OCI-LY3 (cell line): ENCODE measurements at regions not wholly inside any gene's neighbourhood (a gene's known extent, or its start where the extent isn't known, plus 50 kb on each side); places are given as distances from the start of the nearest gene placed in this dataset.

ENCODE experiments used
- H2AFZ ChIP-seq: fragments of 200-600, 300-600 bp; shearing (Covaris generic); 2 replicates; pipeline ENCODE4 v1.6.0; 2014; ENCODE audit warnings: antibody characterized with exemption, low read depth, low read length
- H3K27ac ChIP-seq: fragments of 200-600, 300-600 bp; sonication (generic); 2 replicates; pipeline ENCODE4 v1.5.1; 2014; ENCODE audit warnings: mild to moderate bottlenecking, low read length, moderate library complexity, mixed read lengths
- H3K27me3 ChIP-seq: fragments of 200-600, 300-600 bp; sonication (generic); 2 replicates; pipeline ENCODE4 v1.6.1; 2014; ENCODE audit warnings: low read depth, low read length, mixed read lengths
- H3K36me3 ChIP-seq: fragments of 200-600, 300-600 bp; sonication (generic); replicated peaks from 2 replicates; pipeline ENCODE3; 2014; ENCODE audit warnings: low read depth, low read length, mixed read lengths
- H3K4me1 ChIP-seq: fragments of 300-600, 200-600 bp; sonication (generic); 2 replicates; pipeline ENCODE4 v1.6.1; 2014; ENCODE audit warnings: low read length, mixed read lengths
- H3K4me2 ChIP-seq: fragments of 200-600, 300-600 bp; sonication (generic); 2 replicates; pipeline ENCODE4 v1.6.1; 2014; ENCODE audit warnings: low read length, mixed read lengths
- H3K4me3 ChIP-seq: fragments of 300-600, 200-600 bp; sonication (generic); 2 replicates; pipeline ENCODE4 v1.5.1; 2014; ENCODE audit warnings: antibody characterized with exemption, mild to moderate bottlenecking, low read length, moderate library complexity
- H3K79me2 ChIP-seq: fragments of 300-600, 200-600 bp; shearing (Covaris generic); 2 replicates; pipeline ENCODE4 v1.6.1; 2014; ENCODE audit warnings: mild to moderate bottlenecking, low read length, mixed read lengths
- H3K9ac ChIP-seq: fragments of 300-600, 200-600 bp; shearing (Covaris generic); 2 replicates; pipeline ENCODE4 v1.6.0; 2014; ENCODE audit warnings: mild to moderate bottlenecking, low read length, moderate library complexity
- H3K9me3 ChIP-seq: fragments of 200-600, 300-600 bp; shearing (Covaris generic); 2 replicates; pipeline ENCODE4 v1.6.1; 2014; ENCODE audit warnings: low read length, mixed read lengths; ENCODE audit not compliant: insufficient read depth
- H4K20me1 ChIP-seq: fragments of 200-600, 300-600 bp; sonication (generic); 2 replicates; pipeline ENCODE4 v1.6.1; 2016; ENCODE audit warnings: low read length, mixed read lengths; ENCODE audit not compliant: insufficient read depth
- EZH2phosphoT487 ChIP-seq: fragments of 200-600 bp; shearing (Covaris generic); IDR thresholded peaks from 2 replicates; pipeline ENCODE4 v1.6.1; 2018; ENCODE audit warnings: antibody characterized with exemption, mixed run types, low read depth
- TF ChIP-seq, protein P1 (sequence below): fragments of 200-600, 300-600 bp; sonication (generic); IDR thresholded peaks from 2 replicates; pipeline ENCODE4 v1.5.1; 2014; ENCODE audit warnings: antibody characterized with exemption, low read length, low read depth

DNA sequence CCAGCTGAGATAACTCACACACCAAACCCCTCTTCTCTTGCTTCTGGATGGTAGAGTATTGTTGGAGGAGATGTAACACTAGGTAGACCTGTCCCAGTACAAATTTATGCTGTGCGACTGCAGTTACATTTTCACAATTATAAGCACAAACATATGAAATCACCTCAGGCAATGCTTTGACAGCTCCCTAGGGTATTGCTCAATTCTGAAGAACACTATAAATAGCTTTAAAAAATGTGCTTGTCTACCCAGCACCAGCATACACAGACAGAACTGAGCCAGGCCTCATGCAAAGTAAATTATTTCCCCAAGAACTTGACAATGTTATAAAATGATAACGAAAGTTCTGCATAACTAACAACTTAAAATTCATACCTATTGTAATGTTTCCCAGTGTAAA lies 1999.1 kb upstream of the ADGRL3 start:
- Histone ChIP-seq H2AFZ (no peak overlapping the region), H3K4me2 (no peak overlapping the region), H3K4me1 (peaks cover 13% of the 10 kb centered on the region), H3K9ac (no peak overlapping the region), H3K9me3 (no peaks in the 10 kb centered on the region), H3K27ac (no peak overlapping the region), H4K20me1 (no peaks in the 10 kb centered on the region), H3K27me3 (no peaks in the 10 kb centered on the region), H3K79me2 (no peaks in the 10 kb centered on the region), H3K36me3 (no peaks in the 10 kb centered on the region), H3K4me3 (no peak overlapping the region)
- no peak for TF ChIP-seq EZH2phosphoT487
- TF ChIP-seq, protein P1, sequence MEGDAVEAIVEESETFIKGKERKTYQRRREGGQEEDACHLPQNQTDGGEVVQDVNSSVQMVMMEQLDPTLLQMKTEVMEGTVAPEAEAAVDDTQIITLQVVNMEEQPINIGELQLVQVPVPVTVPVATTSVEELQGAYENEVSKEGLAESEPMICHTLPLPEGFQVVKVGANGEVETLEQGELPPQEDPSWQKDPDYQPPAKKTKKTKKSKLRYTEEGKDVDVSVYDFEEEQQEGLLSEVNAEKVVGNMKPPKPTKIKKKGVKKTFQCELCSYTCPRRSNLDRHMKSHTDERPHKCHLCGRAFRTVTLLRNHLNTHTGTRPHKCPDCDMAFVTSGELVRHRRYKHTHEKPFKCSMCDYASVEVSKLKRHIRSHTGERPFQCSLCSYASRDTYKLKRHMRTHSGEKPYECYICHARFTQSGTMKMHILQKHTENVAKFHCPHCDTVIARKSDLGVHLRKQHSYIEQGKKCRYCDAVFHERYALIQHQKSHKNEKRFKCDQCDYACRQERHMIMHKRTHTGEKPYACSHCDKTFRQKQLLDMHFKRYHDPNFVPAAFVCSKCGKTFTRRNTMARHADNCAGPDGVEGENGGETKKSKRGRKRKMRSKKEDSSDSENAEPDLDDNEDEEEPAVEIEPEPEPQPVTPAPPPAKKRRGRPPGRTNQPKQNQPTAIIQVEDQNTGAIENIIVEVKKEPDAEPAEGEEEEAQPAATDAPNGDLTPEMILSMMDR, result no peak

DNA sequence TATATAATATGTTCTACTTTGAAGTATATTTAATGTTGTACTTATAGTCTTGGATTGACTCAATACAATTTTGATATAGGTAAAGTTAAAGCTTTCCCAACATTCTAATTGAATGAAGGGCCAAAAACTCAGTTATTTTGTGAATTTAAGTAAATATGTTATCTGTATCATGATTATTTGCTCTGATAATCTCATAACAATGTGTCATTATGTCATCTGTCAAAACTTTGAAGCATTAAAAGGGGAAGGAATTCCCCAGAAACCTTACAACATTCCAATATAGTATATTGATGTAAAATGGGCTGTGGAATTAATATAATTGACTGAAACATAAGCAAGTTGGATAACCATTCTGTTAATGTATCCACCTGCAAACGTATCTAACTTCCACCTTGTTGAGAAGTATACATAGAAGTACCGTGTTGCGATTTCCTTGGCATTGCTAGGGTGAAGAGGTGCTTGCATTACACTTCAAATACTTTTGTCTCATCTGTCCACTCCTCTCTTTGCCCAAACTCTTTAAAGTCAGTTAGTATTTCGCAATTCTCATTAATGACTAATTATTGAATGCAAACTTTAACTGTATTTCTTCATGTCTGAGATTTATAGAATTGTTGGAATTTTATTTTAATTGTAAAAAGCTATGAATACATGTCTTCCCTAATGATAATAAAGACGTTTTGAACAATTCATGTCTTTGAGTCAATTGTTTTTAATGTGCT lies 1982.1 kb upstream of the ADGRL3 start:
- Histone ChIP-seq H3K27ac (no peak overlapping the region), H3K4me3 (no peak overlapping the region), H4K20me1 (no peaks in the 10 kb centered on the region), H3K4me1 (no peaks in the 10 kb centered on the region), H3K4me2 (no peak overlapping the region), H3K36me3 (no peaks in the 10 kb centered on the region), H3K79me2 (no peaks in the 10 kb centered on the region), H3K9ac (no peak overlapping the region), H3K27me3 (no peaks in the 10 kb centered on the region), H3K9me3 (no peaks in the 10 kb centered on the region), H2AFZ (no peak overlapping the region)
- TF ChIP-seq, protein P1, result no peak
- no peak for TF ChIP-seq EZH2phosphoT487

DNA sequence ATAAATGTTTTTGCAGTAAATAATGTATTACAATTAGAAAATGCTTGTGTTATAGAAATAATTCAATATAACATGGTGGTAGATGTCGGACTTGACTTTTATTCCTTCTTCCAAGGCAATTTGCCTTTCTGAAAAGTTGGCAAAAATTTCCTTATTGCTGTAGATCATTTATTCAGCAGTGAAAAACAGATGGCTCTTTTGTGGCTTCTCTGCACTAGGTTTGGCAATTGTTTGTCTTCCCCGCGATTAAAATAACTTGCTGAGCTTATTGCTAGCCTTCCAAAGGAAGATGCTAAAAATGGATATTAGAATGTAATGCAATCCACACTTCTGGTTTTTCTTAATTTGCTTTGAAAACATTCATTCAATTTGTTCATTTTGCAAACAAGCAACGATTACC lies 1977.9 kb upstream of the ADGRL3 start:
- Histone ChIP-seq H3K27ac (no peak overlapping the region), H3K9ac (no peak overlapping the region), H3K4me2 (no peak overlapping the region), H3K4me1 (no peaks in the 10 kb centered on the region), H3K9me3 (no peaks in the 10 kb centered on the region), H3K4me3 (no peak overlapping the region), H3K27me3 (no peaks in the 10 kb centered on the region), H3K79me2 (no peaks in the 10 kb centered on the region), H3K36me3 (no peaks in the 10 kb centered on the region), H2AFZ (no peak overlapping the region), H4K20me1 (no peaks in the 10 kb centered on the region)
- TF ChIP-seq, protein P1, result no peak
- no peak for TF ChIP-seq EZH2phosphoT487

DNA sequence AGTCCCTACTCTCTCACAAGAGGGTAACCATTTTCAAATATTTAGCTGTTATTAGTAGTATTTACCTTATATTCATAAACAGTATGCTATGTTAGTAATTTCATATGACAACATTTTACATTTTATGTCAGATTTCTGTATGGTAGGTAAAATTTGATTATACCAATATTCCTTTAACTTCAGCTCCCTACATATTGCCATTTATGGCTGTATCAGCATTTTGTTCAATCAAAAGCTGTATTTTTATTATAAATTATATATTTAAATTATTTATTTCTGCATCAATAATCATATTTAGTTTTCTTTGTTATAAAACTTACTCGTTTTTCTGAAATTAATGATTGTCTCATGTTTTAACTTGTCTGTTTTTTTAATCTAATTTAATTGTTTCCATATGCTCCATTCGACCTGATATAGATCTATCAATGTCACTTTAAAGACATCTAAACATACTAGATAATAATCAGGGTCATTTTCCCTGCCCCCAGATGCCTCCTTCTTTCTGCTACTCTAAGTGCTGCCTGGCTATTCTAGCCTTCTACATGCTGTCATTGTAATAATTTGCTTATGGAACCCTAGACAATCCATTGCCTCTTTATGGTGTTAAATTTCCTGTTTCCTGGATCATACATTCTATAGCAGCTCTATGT lies 1976.7 kb upstream of the ADGRL3 start:
- no peak overlapping the region for H3K9ac ChIP-seq
- H3K4me1 ChIP-seq, result no peaks in the 10 kb centered on the region
- no peaks in the 10 kb centered on the region for H3K27me3 ChIP-seq
- H3K27ac ChIP-seq, result no peak overlapping the region
- TF ChIP-seq, protein P1, result no peak
- TF ChIP-seq EZH2phosphoT487, result no peak
- H2AFZ ChIP-seq, result no peak overlapping the region
- H3K36me3 ChIP-seq, result no peaks in the 10 kb centered on the region
- no peaks in the 10 kb centered on the region for H3K9me3 ChIP-seq
- no peak overlapping the region for H3K4me3 ChIP-seq
- H4K20me1 ChIP-seq, result no peaks in the 10 kb centered on the region
- no peak overlapping the region for H3K4me2 ChIP-seq
- no peaks in the 10 kb centered on the region for H3K79me2 ChIP-seq
